Loucy (cell line): ENCODE measurements at regions not wholly inside any gene's neighbourhood (a gene's known extent, or its start where the extent isn't known, plus 50 kb on each side); places are given as distances from the start of the nearest gene placed in this dataset.

Experiments
- H2AFZ ChIP-seq: fragments of 200-600 bp; sonication (generic); 2 replicates; pipeline ENCODE4 v1.6.0; 2016; ENCODE audit warnings: antibody characterized with exemption, mild to moderate bottlenecking, low read length, moderate library complexity
- H3F3A ChIP-seq: fragments of 200-600 bp; 2 replicates; pipeline ENCODE4 v1.6.0; 2016; ENCODE audit warnings: antibody characterized with exemption, low read depth, mild to moderate bottlenecking
- H3K27me3 ChIP-seq: fragments of 200-600 bp; sonication (generic); 2 replicates; pipeline ENCODE4 v1.6.1; 2014; ENCODE audit warnings: low read length, mild to moderate bottlenecking; ENCODE audit not compliant: insufficient read depth, poor library complexity, severe bottlenecking
- H3K36me3 ChIP-seq: fragments of 200-600 bp; sonication (generic); 2 replicates; pipeline ENCODE4 v1.6.1; 2016; ENCODE audit warnings: low read length; ENCODE audit not compliant: insufficient read depth
- H3K4me1 ChIP-seq: fragments of 200-600 bp; sonication (generic); 2 replicates; pipeline ENCODE4 v1.5.1; 2014; ENCODE audit warnings: low read length, mild to moderate bottlenecking; ENCODE audit not compliant: insufficient read depth, poor library complexity, severe bottlenecking
- H3K4me2 ChIP-seq: fragments of 200-600 bp; sonication (generic); 2 replicates; pipeline ENCODE4 v1.6.0; 2014; ENCODE audit warnings: antibody characterized with exemption, low read length, low read depth, mild to moderate bottlenecking; ENCODE audit not compliant: poor library complexity, severe bottlenecking
- H3K4me3 ChIP-seq: fragments of 200-600 bp; sonication (generic); 2 replicates; pipeline ENCODE4 v1.5.1; 2014; ENCODE audit warnings: low read length, mild to moderate bottlenecking, mixed read lengths; ENCODE audit not compliant: poor library complexity, severe bottlenecking
- H3K79me2 ChIP-seq: fragments of 200-600 bp; sonication (generic); 2 replicates; pipeline ENCODE4 v1.6.1; 2014; ENCODE audit warnings: low read length; ENCODE audit not compliant: insufficient read depth
- H3K9ac ChIP-seq: fragments of 200-600 bp; sonication (generic); 2 replicates; pipeline ENCODE4 v1.6.0; 2014; ENCODE audit warnings: mild to moderate bottlenecking, low read depth, low read length, moderate library complexity; ENCODE audit not compliant: poor library complexity, severe bottlenecking
- H3K9me2 ChIP-seq: fragments of 200-600 bp; sonication (generic); replicated peaks from 2 replicates; pipeline ENCODE4 v1.6.1; 2016; ENCODE audit warnings: low read depth, low read length, mixed read lengths
- H3K9me3 ChIP-seq: fragments of 200-600 bp; sonication (generic); 2 replicates; pipeline ENCODE4 v1.6.1; 2014; ENCODE audit warnings: mild to moderate bottlenecking, antibody characterized with exemption, low read length, low read depth; ENCODE audit not compliant: insufficient read depth
- H4K20me1 ChIP-seq: fragments of 200-600 bp; sonication (generic); 2 replicates; pipeline ENCODE4 v1.6.0; 2014; ENCODE audit warnings: antibody characterized with exemption, low read length, mild to moderate bottlenecking; ENCODE audit not compliant: insufficient read depth, poor library complexity, severe bottlenecking
- EZH2phosphoT487 ChIP-seq: fragments of 200-600 bp; IDR thresholded peaks from 2 replicates; pipeline ENCODE4 v1.6.1; 2018; ENCODE audit warnings: antibody characterized with exemption, mild to moderate bottlenecking, moderate library complexity, borderline replicate concordance
- TF ChIP-seq, protein P1 (sequence below): fragments of 200-600 bp; sonication (generic); conservative IDR thresholded peaks from 2 replicates; pipeline ENCODE4 v1.5.1; 2014; ENCODE audit warnings: mild to moderate bottlenecking, antibody characterized with exemption, low read length

DNA sequence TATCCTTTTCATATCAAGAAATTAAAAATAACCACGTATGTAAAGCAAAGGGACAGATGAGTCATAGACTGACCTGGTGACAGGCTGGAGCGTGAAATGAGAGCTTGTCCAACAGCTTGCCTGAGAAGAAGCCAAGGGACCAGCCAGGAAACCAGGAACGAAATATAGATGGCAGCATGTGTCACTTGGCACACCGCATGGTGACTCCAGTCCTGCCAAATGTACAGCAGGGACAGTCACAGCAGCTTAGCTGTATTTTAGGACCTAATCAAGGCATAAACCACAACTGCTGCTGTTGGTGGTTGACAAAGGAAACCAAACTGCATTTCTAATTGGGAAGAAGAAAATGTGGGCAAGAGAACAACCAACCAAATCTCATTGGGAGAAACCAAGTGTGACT is 755.0 kb downstream of the TFAP2A start:
- TF ChIP-seq EZH2phosphoT487: no peak
- TF ChIP-seq, protein P1, sequence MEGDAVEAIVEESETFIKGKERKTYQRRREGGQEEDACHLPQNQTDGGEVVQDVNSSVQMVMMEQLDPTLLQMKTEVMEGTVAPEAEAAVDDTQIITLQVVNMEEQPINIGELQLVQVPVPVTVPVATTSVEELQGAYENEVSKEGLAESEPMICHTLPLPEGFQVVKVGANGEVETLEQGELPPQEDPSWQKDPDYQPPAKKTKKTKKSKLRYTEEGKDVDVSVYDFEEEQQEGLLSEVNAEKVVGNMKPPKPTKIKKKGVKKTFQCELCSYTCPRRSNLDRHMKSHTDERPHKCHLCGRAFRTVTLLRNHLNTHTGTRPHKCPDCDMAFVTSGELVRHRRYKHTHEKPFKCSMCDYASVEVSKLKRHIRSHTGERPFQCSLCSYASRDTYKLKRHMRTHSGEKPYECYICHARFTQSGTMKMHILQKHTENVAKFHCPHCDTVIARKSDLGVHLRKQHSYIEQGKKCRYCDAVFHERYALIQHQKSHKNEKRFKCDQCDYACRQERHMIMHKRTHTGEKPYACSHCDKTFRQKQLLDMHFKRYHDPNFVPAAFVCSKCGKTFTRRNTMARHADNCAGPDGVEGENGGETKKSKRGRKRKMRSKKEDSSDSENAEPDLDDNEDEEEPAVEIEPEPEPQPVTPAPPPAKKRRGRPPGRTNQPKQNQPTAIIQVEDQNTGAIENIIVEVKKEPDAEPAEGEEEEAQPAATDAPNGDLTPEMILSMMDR: no peak
- no peaks in the 10 kb centered on the region for H3K4me1 ChIP-seq
- no peaks in the 10 kb centered on the region for H3K27me3 ChIP-seq
- no peaks in the 10 kb centered on the region for H3K9me3 ChIP-seq
- H2AFZ ChIP-seq: no peak overlapping the region
- no peaks in the 10 kb centered on the region for H3K36me3 ChIP-seq
- no peaks in the 10 kb centered on the region for H3K79me2 ChIP-seq
- H3K4me3 ChIP-seq: no peak overlapping the region
- no peak overlapping the region for H3K9ac ChIP-seq
- no peaks in the 10 kb centered on the region for H3K9me2 ChIP-seq
- no peak overlapping the region for H3K4me2 ChIP-seq
- H4K20me1 ChIP-seq: no peaks in the 10 kb centered on the region
- no peaks in the 10 kb centered on the region for H3F3A ChIP-seq

DNA sequence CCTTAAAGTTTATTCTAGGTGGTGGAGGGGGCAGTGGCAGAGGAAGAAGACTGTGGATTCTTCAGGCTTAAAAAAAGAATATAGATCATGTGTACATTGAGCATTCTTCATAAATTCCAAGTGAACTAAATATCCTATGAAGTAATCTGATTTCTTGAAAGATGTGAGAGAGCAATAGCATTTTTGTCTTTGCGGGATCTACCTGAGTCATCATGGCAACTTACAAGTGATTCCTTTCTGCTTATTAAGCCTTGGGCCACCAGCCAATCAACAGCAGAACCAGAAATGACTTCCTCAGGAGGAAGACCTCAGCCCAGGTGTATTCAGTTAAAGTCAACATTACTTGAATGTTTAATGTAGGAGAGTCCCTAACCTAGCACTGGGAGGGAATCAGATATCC is 756.9 kb downstream of the TFAP2A start:
- Histone ChIP-seq H3K4me3 (no peak overlapping the region), H3K9me2 (no peaks in the 10 kb centered on the region), H3K79me2 (no peaks in the 10 kb centered on the region), H3K9me3 (no peaks in the 10 kb centered on the region), H4K20me1 (no peaks in the 10 kb centered on the region), H3F3A (no peaks in the 10 kb centered on the region), H3K36me3 (no peaks in the 10 kb centered on the region), H2AFZ (no peak overlapping the region), H3K4me2 (no peak overlapping the region), H3K27me3 (no peaks in the 10 kb centered on the region), H3K9ac (no peak overlapping the region), H3K4me1 (no peaks in the 10 kb centered on the region)
- TF ChIP-seq, protein P1: no peak
- TF ChIP-seq EZH2phosphoT487: no peak

DNA sequence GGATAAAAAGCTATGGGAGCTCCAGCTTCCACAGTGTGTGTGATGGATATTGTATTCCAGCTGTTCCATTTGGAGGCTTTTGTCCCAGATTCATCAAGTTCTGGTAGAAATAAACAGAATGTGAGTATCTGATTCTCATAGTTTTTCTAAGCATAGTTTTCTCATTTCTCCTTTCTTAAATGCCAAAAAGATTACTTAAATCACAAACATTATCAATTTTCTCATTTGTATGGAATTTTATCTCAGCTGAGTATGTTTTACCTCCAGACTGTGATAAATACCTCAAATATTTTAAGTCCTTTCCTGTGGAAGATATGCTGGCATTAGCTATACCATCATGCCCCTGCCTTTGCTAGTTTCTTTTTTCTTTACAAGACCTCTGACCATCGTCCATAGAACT is 767.3 kb downstream of the TFAP2A start:
- no peak overlapping the region for H2AFZ ChIP-seq
- no peaks in the 10 kb centered on the region for H3K36me3 ChIP-seq
- H4K20me1 ChIP-seq: no peaks in the 10 kb centered on the region
- H3K9ac ChIP-seq: no peak overlapping the region
- H3K4me2 ChIP-seq: no peak overlapping the region
- no peak overlapping the region for H3K4me3 ChIP-seq
- no peaks in the 10 kb centered on the region for H3F3A ChIP-seq
- H3K79me2 ChIP-seq: no peaks in the 10 kb centered on the region
- no peaks in the 10 kb centered on the region for H3K9me2 ChIP-seq
- TF ChIP-seq EZH2phosphoT487: no peak
- TF ChIP-seq, protein P1: no peak
- H3K9me3 ChIP-seq: no peaks in the 10 kb centered on the region
- H3K27me3 ChIP-seq: no peaks in the 10 kb centered on the region
- no peaks in the 10 kb centered on the region for H3K4me1 ChIP-seq
